T-helper 2 cell treated with Interferon-gamma antibody and Interleukin-4, amounts not matched to agents 5 μg/mL and 100 μg/mL, for 36 hours (primary cell): ENCODE measurements at regions not wholly inside any gene's neighbourhood (a gene's known extent, or its start where the extent isn't known, plus 50 kb on each side); places are given as distances from the start of the nearest gene placed in this dataset.

ENCODE experiments used
- DNase-seq: peaks from one replicate; pipeline ENCODE4 v3.0.0; 2021; ENCODE audit warnings: low spot score
- H3K27ac Mint-ChIP-seq: one replicate; pipeline ENCODE4 v1.8.0; 2021; ENCODE audit warnings: mild to moderate bottlenecking, mixed read lengths
- H3K27me3 Mint-ChIP-seq: one replicate; pipeline ENCODE4 v1.8.0; 2021; ENCODE audit warnings: low read depth, mixed read lengths
- H3K36me3 Mint-ChIP-seq: one replicate; pipeline ENCODE4 v1.8.0; 2021; ENCODE audit warnings: low read depth, mixed read lengths
- H3K4me1 Mint-ChIP-seq: one replicate; pipeline ENCODE4 v1.8.0; 2021; ENCODE audit warnings: low read depth, mixed read lengths
- H3K4me3 Mint-ChIP-seq: one replicate; pipeline ENCODE4 v1.8.0; 2022; ENCODE audit warnings: mild to moderate bottlenecking, moderate library complexity, mixed read lengths
- H3K9me3 Mint-ChIP-seq: one replicate; pipeline ENCODE4 v1.8.0; 2021; ENCODE audit warnings: mixed read lengths

DNA sequence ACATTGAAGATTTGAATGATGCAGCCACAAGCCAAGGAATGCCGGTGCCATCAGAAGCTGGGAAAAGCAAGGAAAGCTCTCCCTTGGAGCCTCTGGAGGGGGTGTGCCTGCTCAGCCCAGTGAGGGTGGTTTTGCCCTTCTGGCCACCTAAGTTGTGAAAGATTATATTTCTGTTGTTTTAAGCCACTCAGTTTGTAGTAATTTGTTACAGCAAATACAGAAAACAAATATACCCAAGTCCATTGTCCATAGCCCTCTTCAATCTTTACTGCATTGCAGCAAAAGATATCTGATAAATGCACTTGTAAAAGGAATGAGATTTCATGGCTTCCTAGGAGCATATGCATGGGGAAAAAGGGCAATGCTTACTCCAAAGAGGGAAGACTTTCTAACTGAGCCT is 447.9 kb downstream of the HAPSTR1 start:
- H3K27ac Mint-ChIP-seq = no peak overlapping the region

DNA sequence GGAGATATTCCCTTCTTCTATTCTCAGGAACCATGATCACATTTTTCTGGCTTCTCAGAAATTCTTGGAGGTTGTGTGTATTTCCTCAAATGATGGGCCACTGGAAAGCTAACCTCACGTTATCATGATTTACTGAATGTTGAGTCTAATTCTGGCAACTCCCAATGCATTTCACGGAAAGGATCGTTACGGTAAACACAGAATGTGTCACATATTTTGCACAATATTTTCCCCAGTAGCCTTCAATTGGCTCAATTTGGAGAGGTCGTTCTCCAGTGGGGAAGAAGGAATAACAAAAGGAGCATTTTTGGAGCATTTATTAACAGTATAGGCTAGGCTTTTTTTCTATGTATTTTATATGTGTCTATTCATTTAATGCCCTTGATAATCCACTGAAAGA is 450.3 kb downstream of the HAPSTR1 start:
- Mint-ChIP-seq H3K4me3 (no peak overlapping the region), H3K27ac (no peak overlapping the region), H3K4me1 (no peaks in the 10 kb centered on the region), H3K27me3 (no peaks in the 10 kb centered on the region), H3K36me3 (no peaks in the 10 kb centered on the region), H3K9me3 (peaks cover 31% of the 10 kb centered on the region)
- DNase-seq = no peak

More for the DNA sequence above, 447.9 kb downstream of the HAPSTR1 start:
- H3K4me3 Mint-ChIP-seq = no peak overlapping the region
- DNase-seq = no peak
- H3K36me3 Mint-ChIP-seq = no peaks in the 10 kb centered on the region
- H3K4me1 Mint-ChIP-seq = no peaks in the 10 kb centered on the region
- peaks cover 34% of the 10 kb centered on the region for H3K9me3 Mint-ChIP-seq
- H3K27me3 Mint-ChIP-seq = no peaks in the 10 kb centered on the region

DNA sequence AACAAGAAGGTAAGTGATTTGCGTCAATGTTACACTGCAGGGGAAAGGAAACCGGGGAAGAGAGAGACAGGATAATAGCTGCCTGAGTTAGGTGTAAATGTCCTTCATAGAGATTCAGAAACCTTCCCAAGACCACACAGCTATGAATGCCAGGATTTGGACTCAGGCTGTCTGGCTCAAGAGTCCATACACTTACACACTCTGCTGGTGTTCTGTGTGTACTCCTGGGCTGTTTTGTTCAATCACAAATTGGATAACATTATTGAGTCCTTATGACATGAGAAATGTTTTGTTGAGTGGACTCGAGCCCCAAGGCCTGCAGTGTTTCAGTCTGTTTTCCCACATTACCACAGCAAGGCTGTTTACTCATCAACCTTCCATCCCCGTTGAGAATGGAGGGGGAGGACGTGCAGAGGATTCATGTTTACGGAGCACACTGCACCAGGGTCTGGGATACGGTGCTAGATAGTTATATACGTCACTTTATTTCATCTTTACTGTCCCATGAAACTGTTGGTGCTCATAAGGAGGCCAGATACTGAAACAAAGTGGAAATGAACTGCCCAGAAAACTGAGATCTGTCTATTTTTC is 450.8 kb downstream of the HAPSTR1 start:
- Mint-ChIP-seq H3K4me1 (no peaks in the 10 kb centered on the region), H3K9me3 (peaks cover 26% of the 10 kb centered on the region), H3K36me3 (no peaks in the 10 kb centered on the region), H3K27me3 (no peaks in the 10 kb centered on the region), H3K27ac (no peak overlapping the region), H3K4me3 (no peak overlapping the region)
- DNase-seq = no peak

DNA sequence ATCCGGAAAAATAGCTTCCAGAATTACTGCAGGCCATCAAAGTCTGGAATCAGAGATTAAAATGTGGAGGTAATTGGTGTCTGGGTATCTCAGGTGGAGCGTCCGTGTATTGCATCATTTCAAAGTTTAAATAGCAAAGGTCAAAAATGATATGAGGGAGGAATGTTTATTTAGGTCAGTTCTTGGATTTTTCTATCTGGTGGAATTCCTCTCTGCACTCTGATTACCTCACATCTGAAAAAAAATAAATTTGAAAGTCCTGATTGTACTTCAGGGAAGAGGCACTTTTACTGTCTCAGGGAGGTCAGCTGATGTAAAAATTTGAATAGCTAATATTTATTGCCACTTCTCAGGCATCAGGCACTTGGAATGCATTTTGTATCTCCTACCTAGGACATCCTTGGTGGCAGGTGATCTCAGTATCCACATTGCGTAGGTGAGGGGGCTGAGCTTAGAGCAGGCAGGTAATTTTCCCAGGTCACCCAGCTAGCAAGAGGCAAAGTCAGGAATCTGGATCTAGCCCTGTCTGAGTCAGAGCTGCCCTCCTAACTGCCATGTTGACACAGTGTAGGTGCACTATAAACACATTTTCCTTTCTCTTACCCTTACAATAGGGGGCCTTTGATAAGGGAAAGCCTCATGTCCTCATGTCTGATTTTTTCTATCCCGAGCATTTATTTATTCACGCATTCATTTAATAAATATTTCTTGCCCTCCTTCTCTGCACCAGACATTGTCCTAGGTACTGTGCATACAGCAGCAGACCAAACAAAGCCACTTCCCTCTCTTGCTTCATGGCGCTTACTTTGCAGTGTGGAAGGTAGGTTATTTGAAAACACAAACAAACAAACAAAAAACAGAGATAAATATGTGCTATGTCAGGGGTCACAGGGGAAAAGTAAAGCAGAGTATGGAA is 454.3 kb downstream of the HAPSTR1 start:
- Mint-ChIP-seq H3K36me3 (no peaks in the 10 kb centered on the region), H3K27ac (no peak overlapping the region), H3K9me3 (peaks cover 31% of the 10 kb centered on the region), H3K4me1 (no peaks in the 10 kb centered on the region), H3K27me3 (no peaks in the 10 kb centered on the region), H3K4me3 (no peak overlapping the region)
- DNase-seq = no peak

DNA sequence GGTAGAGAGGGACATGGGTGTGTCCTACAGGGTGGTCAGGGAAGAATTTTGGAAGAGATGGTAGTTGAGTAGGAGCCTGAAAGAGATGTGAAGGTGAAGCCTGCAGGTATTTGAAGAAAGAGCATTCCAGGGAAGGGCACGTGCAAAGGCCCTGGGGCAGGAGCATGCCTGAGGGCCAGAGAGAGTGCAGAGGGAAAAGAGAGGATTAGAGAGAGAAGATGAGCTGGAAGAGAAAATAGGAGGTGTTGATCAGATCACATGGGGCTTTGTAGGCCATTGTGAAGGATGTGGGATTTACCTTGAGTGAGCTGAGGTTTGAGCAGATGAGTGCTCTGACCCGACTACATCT is 455.0 kb downstream of the HAPSTR1 start:
- Mint-ChIP-seq H3K27ac (no peak overlapping the region), H3K4me1 (no peaks in the 10 kb centered on the region), H3K27me3 (no peaks in the 10 kb centered on the region), H3K9me3 (peaks cover 30% of the 10 kb centered on the region), H3K36me3 (no peaks in the 10 kb centered on the region), H3K4me3 (no peak overlapping the region)
- no peak for DNase-seq

DNA sequence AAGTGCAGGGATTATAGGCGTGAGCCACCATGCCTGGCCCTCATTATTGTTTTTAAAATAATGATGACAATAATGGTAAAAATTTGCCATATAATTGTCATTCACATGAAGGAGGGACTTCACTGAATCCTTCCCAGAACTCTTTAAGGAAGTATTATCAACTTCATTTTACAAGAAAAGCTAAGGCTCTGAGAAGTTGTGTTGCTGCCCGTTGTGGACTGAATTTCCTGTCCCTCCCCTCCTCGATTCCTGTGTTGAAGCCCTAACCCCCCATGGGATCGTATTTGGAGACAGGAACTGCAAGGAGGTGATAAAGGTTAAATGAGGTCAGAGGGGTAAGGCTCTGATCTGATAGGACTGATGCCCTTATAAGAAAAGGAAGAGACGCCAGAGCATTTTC is 458.0 kb downstream of the HAPSTR1 start:
- H3K36me3 Mint-ChIP-seq = no peaks in the 10 kb centered on the region
- no peak for DNase-seq
- H3K9me3 Mint-ChIP-seq = peaks cover 31% of the 10 kb centered on the region
- no peak overlapping the region for H3K4me3 Mint-ChIP-seq
- H3K4me1 Mint-ChIP-seq = no peaks in the 10 kb centered on the region
- H3K27ac Mint-ChIP-seq = no peak overlapping the region
- no peaks in the 10 kb centered on the region for H3K27me3 Mint-ChIP-seq

DNA sequence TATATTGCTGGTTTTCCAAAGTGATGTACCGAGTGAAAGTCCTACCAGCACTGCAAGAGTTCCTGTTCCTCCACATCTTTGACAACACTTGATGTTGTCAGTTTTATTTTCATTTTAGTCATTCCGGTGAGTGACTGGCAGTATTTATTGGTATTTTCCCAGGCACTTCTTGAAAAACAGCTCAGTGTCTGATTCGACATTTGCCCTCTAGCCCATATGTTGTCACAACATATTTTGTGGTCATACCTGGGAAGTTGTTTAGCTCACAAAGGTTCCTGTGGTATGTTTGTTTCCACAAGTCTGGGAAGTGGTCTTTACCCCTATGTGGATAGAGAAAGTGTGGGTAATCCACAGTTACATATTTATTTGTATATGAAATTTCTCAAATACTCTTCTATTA is 463.6 kb downstream of the HAPSTR1 start:
- peaks cover 16% of the 10 kb centered on the region for H3K9me3 Mint-ChIP-seq
- no peak overlapping the region for H3K4me3 Mint-ChIP-seq
- H3K27me3 Mint-ChIP-seq = no peaks in the 10 kb centered on the region
- no peak overlapping the region for H3K27ac Mint-ChIP-seq
- H3K4me1 Mint-ChIP-seq = no peaks in the 10 kb centered on the region
- no peak for DNase-seq
- H3K36me3 Mint-ChIP-seq = no peaks in the 10 kb centered on the region

DNA sequence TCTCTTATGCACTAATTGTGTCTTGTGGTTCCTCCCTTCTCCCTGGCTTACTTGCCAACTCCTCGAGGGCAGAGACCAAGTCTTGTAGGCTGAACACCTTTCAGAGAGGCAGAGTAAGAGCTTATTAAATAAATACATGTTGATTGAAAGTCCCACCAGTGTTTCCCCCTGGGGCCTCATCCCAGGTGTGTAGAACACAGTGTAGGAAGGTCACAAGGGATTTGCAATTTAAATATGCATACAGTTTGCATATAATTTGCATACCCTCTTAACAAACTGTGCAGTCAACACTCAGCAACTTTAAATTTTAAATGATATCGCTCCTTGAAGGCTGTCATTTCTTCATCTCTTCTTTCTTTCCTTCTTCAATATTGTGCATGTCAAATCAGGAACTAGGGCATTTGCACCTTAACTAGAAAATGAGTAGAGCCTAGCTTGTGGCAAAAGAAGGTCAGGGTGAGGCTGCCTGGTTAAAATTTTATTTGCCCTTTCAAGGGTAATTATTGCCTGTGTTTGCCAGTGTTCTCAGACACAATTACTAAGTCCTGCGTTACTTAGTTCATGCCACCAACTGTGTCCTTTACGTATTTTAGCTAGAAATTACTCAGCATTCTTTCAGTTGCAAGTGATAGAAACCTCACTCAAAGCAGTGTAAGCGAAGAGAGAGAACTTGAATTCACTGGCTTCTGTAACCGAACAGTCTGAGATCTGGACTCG is 465.7 kb downstream of the HAPSTR1 start:
- H3K27me3 Mint-ChIP-seq = no peaks in the 10 kb centered on the region
- no peak for DNase-seq
- H3K4me3 Mint-ChIP-seq = no peak overlapping the region
- H3K9me3 Mint-ChIP-seq = peaks cover 16% of the 10 kb centered on the region
- no peak overlapping the region for H3K27ac Mint-ChIP-seq
- no peaks in the 10 kb centered on the region for H3K36me3 Mint-ChIP-seq
- H3K4me1 Mint-ChIP-seq = no peaks in the 10 kb centered on the region

DNA sequence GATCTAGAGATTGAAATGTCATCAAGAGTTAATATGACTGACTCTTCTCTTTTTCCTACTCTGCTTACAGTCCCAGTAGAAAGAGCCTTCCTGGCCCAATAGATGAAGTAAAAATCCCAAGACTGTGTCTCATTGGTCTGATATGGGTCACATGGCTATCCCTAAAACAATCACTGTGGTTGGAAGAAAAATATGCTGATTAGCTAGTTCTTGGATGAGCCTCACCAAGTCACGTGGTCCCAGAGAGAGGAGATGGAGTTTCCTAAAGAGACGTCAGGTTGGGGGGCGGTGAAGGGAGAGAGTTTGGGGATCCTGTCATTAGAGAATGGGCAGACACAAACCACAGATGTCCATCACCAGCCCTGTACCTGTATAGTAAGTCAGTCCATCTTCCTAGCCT is 466.3 kb downstream of the HAPSTR1 start:
- Mint-ChIP-seq H3K27ac (no peak overlapping the region), H3K4me3 (no peak overlapping the region), H3K4me1 (no peaks in the 10 kb centered on the region), H3K27me3 (no peaks in the 10 kb centered on the region), H3K9me3 (peaks cover 16% of the 10 kb centered on the region), H3K36me3 (no peaks in the 10 kb centered on the region)
- no peak for DNase-seq

DNA sequence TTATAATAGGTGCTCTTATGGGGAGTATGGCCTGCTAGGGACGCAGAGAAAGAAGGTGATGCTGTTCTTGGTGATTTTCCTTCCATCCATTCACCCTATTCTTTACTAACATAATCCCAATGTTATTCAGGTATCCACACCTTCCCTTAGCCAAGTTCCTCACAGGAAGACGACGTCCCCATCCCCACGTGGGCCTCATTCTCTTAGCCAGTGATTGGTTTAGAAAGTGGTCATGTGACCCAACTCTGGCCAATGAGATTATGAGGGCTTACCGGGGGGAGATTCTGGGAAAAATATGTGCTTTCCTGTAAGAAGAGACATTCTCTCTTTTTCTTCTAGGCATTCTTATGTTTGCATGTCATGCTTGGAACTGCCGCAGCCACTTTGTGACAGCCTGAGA is 474.7 kb downstream of the HAPSTR1 start:
- H3K27ac Mint-ChIP-seq = no peak overlapping the region
- no peaks in the 10 kb centered on the region for H3K27me3 Mint-ChIP-seq

DNA sequence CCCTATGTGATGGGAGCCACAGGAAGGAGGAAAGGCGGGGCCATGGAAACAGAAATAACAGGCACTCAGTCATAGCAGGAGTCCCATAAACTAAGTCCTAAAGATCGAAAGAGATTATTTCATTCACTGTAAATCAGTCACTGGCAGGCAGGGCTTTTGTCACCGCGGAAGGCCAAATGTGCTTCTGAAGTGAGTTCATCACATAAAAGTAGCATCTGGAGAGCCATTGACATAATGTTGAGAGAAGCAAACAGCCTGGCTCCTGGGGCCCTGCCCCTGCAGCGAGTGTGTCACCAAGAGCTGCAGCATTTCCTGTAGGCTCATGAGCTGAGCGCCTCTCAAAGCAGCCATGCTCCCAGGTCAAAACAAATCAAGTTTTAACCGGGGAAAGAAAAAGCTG is 476.2 kb downstream of the HAPSTR1 start:
- Mint-ChIP-seq H3K27me3 (no peaks in the 10 kb centered on the region), H3K4me1 (peaks cover 3% of the 10 kb centered on the region), H3K36me3 (no peaks in the 10 kb centered on the region), H3K4me3 (no peak overlapping the region), H3K27ac (no peak overlapping the region), H3K9me3 (peaks cover 16% of the 10 kb centered on the region)
- DNase-seq = no peak

More for the DNA sequence above, 474.7 kb downstream of the HAPSTR1 start:
- H3K9me3 Mint-ChIP-seq = peaks cover 16% of the 10 kb centered on the region
- H3K4me1 Mint-ChIP-seq = peaks cover 3% of the 10 kb centered on the region
- DNase-seq = no peak
- H3K4me3 Mint-ChIP-seq = no peak overlapping the region
- H3K36me3 Mint-ChIP-seq = no peaks in the 10 kb centered on the region

DNA sequence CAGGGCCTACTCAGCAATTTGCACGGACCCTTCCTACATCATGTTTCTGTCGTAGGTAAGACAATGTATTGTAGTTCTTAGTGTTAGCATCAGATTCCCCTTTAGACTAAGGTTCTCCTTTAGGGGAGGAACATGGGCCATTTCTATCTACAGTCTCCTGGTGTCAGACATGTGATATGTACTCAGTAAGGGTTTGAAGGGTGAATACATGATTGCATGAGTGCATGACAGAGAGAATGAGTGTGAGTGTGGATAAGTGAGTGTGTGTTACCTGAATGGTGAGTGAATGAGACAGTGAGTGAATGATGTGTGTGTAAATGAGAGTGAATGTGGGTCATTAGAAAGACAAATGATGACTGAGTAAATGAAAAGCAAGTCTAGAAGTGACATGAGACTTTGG is 476.8 kb downstream of the HAPSTR1 start:
- H3K4me1 Mint-ChIP-seq = peaks cover 3% of the 10 kb centered on the region
- DNase-seq = no peak
- H3K27ac Mint-ChIP-seq = no peak overlapping the region
- no peak overlapping the region for H3K4me3 Mint-ChIP-seq
- no peaks in the 10 kb centered on the region for H3K27me3 Mint-ChIP-seq
- H3K36me3 Mint-ChIP-seq = no peaks in the 10 kb centered on the region
- H3K9me3 Mint-ChIP-seq = peaks cover 16% of the 10 kb centered on the region

DNA sequence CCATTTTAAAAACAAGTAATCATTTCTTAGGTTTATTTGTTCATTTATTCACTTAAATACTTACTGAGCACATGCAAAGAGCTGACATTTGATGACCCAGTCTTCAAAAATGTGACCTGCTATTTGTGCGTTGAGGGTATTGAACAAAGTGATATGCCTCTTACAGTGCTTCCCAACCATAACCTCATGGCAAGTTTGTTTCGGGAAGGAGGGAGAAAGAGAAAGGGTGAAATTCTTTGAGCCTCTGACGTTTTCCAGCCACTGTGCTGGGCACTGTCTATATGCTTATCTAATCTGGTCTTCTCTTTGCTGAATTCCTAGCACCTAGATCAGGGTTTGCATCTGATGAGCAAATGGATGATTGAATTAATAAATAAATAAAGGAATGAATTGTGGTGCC is 479.1 kb downstream of the HAPSTR1 start:
- peaks cover 3% of the 10 kb centered on the region for H3K4me1 Mint-ChIP-seq
- no peak for DNase-seq
- H3K36me3 Mint-ChIP-seq = no peaks in the 10 kb centered on the region
- H3K4me3 Mint-ChIP-seq = no peak overlapping the region
- H3K27ac Mint-ChIP-seq = no peak overlapping the region
- peaks cover 15% of the 10 kb centered on the region for H3K9me3 Mint-ChIP-seq
- H3K27me3 Mint-ChIP-seq = no peaks in the 10 kb centered on the region

DNA sequence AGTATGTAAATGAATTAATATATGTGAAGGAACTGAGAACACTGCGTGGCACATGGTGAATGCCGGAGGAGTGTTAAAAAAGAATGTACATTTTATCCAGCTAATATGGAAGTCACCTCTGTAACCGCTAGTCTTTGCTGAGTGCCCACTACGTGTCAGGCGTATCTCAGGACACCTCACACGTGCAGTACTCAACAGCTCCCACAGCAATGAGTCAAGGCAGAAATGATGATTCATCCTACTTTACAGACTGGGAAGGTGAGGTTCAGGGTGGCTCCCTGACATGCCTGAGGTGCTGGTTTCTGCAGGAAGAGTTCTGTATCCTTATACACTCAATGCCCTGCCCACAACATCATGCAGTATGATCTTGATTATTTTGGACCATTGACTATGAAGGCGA is 487.0 kb downstream of the HAPSTR1 start:
- no peak for DNase-seq

More for the DNA sequence above, 487.0 kb downstream of the HAPSTR1 start:
- Mint-ChIP-seq H3K27me3 (no peaks in the 10 kb centered on the region), H3K36me3 (no peaks in the 10 kb centered on the region), H3K4me1 (no peaks in the 10 kb centered on the region), H3K4me3 (no peak overlapping the region), H3K9me3 (peaks cover 34% of the 10 kb centered on the region), H3K27ac (no peak overlapping the region)
